H9 (cell line): ENCODE measurements at regions not wholly inside any gene's neighbourhood (a gene's known extent, or its start where the extent isn't known, plus 50 kb on each side); places are given as distances from the start of the nearest gene placed in this dataset.

Source experiments
- DNase-seq: peaks from one replicate; pipeline ENCODE4 v3.0.0-alpha.2; 2017
- H2AFZ ChIP-seq: one replicate; pipeline ENCODE4 v1.6.1; 2013; ENCODE audit warnings: mild to moderate bottlenecking, low read length, control low read depth, moderate library complexity
- H2AK5ac ChIP-seq: 2 replicates; pipeline ENCODE4 v1.6.1; 2013; ENCODE audit warnings: low read length, control low read depth, mixed read lengths; ENCODE audit not compliant: insufficient read length
- H2BK120ac ChIP-seq: one replicate; pipeline ENCODE4 v1.6.1; 2013; ENCODE audit warnings: low read depth, mild to moderate bottlenecking, low read length, control low read depth, inconsistent platforms; ENCODE audit not compliant: poor library complexity, severe bottlenecking
- H2BK12ac ChIP-seq: 2 replicates; pipeline ENCODE4 v1.6.1; 2013; ENCODE audit warnings: low read length, control low read depth, mixed read lengths, low read depth; ENCODE audit not compliant: insufficient read length
- H2BK15ac ChIP-seq: 2 replicates; pipeline ENCODE4 v1.6.1; 2013; ENCODE audit warnings: low read depth, low read length, control low read depth
- H2BK20ac ChIP-seq: one replicate; pipeline ENCODE4 v1.6.1; 2013; ENCODE audit warnings: low read depth, mild to moderate bottlenecking, low read length, control low read depth, inconsistent platforms; ENCODE audit not compliant: poor library complexity, severe bottlenecking
- H2BK5ac ChIP-seq: 2 replicates; pipeline ENCODE4 v1.6.1; 2013; ENCODE audit warnings: low read length, control low read depth, mixed read lengths; ENCODE audit not compliant: insufficient read length
- H3K14ac ChIP-seq: 2 replicates; pipeline ENCODE4 v1.6.1; 2013; ENCODE audit warnings: low read length, control low read depth; ENCODE audit not compliant: insufficient read depth
- H3K18ac ChIP-seq: 2 replicates; pipeline ENCODE4 v1.6.1; 2013; ENCODE audit warnings: low read depth, mild to moderate bottlenecking, mixed read lengths, low read length, control low read depth; ENCODE audit not compliant: insufficient read length
- H3K23ac ChIP-seq: 2 replicates; pipeline ENCODE4 v1.6.1; 2013; ENCODE audit warnings: low read length, control low read depth, mixed read lengths, low read depth; ENCODE audit not compliant: insufficient read length
- H3K23me2 ChIP-seq: 2 replicates; pipeline ENCODE4 v1.6.1; 2013; ENCODE audit warnings: low read depth, mild to moderate bottlenecking, mixed read lengths, low read length, control low read depth; ENCODE audit not compliant: insufficient read length, poor library complexity, severe bottlenecking
- H3K27ac ChIP-seq: 2 replicates; pipeline ENCODE4 v1.5.1; 2013; ENCODE audit warnings: low read length, control low read depth, mixed read lengths, low read depth; ENCODE audit not compliant: insufficient read length
- H3K27me3 ChIP-seq: 2 replicates; pipeline ENCODE4 v1.6.1; 2013; ENCODE audit warnings: low read length, control low read depth, inconsistent platforms; ENCODE audit not compliant: insufficient read depth
- H3K4ac ChIP-seq: 2 replicates; pipeline ENCODE4 v1.6.1; 2013; ENCODE audit warnings: low read depth, mild to moderate bottlenecking, control low read depth, inconsistent platforms, low read length, moderate library complexity
- H3K4me1 ChIP-seq: 2 replicates; pipeline ENCODE4 v1.6.1; 2013; ENCODE audit warnings: low read length, control low read depth, inconsistent platforms; ENCODE audit not compliant: insufficient read depth
- H3K4me2 ChIP-seq: 2 replicates; pipeline ENCODE4 v1.6.1; 2013; ENCODE audit warnings: low read length, control low read depth, mixed read lengths; ENCODE audit not compliant: insufficient read length, insufficient read depth
- H3K56ac ChIP-seq: 2 replicates; pipeline ENCODE4 v1.6.1; 2013; ENCODE audit warnings: low read depth, mild to moderate bottlenecking, mixed read lengths, low read length, control low read depth; ENCODE audit not compliant: insufficient read length
- H3K79me1 ChIP-seq: 2 replicates; pipeline ENCODE4 v1.6.1; 2013; ENCODE audit warnings: low read depth, mild to moderate bottlenecking, moderate library complexity, low read length, control low read depth, inconsistent platforms; ENCODE audit not compliant: insufficient read depth, poor library complexity, severe bottlenecking
- H3K79me2 ChIP-seq: 2 replicates; pipeline ENCODE4 v1.6.1; 2013; ENCODE audit warnings: low read length, control low read depth, inconsistent platforms; ENCODE audit not compliant: insufficient read depth
- H3K9ac ChIP-seq: 2 replicates; pipeline ENCODE4 v1.6.1; 2013; ENCODE audit warnings: low read length, control low read depth, mixed read lengths; ENCODE audit not compliant: insufficient read length; ENCODE audit errors: extremely low read depth
- H3K9me3 ChIP-seq: one replicate; pipeline ENCODE4 v1.6.1; 2013; ENCODE audit warnings: low read depth, low read length, inconsistent platforms; ENCODE audit not compliant: control insufficient read depth
- H3T11ph ChIP-seq: one replicate; pipeline ENCODE4 v1.6.1; 2013; ENCODE audit warnings: mild to moderate bottlenecking, low read length, control low read depth, inconsistent platforms
- H4K20me1 ChIP-seq: one replicate; pipeline ENCODE4 v1.6.1; 2013; ENCODE audit not compliant: control insufficient read depth, insufficient read length, insufficient read depth
- H4K5ac ChIP-seq: 2 replicates; pipeline ENCODE4 v1.6.1; 2013; ENCODE audit warnings: low read depth, mild to moderate bottlenecking, mixed read lengths, low read length, control low read depth; ENCODE audit not compliant: insufficient read length
- H4K8ac ChIP-seq: replicated peaks from 2 replicates; pipeline ENCODE4 v1.6.1; 2013; ENCODE audit warnings: low read length, control low read depth, mixed read lengths, low read depth; ENCODE audit not compliant: insufficient read length
- H4K91ac ChIP-seq: 2 replicates; pipeline ENCODE4 v1.6.1; 2013; ENCODE audit warnings: low read depth, mild to moderate bottlenecking, moderate library complexity, mixed read lengths, low read length, control low read depth; ENCODE audit not compliant: insufficient read length
- H3K27ac Mint-ChIP-seq, 3 experiments: 2 replicates in 2 of 3; 3 replicates in 1 of 3; pipeline ENCODE4 v1.8.0; 2020 to 2021; ENCODE audit warnings: mixed read lengths in 3 of 3, mild to moderate bottlenecking in 1 of 3, moderate library complexity in 1 of 3
- H3K27me3 Mint-ChIP-seq: 2 replicates; pipeline ENCODE4 v1.8.0; 2021; ENCODE audit warnings: low read depth, mild to moderate bottlenecking, moderate library complexity, mixed read lengths
- H3K36me3 Mint-ChIP-seq, 3 experiments: 2 replicates in 2 of 3; 3 replicates in 1 of 3; pipeline ENCODE4 v1.8.0; 2020 to 2021; ENCODE audit warnings: low read depth in 3 of 3, mixed read lengths in 3 of 3; ENCODE audit not compliant: insufficient read depth in 1 of 3
- H3K4me1 Mint-ChIP-seq, 2 experiments: 2 replicates each; pipeline ENCODE4 v1.8.0; 2020; ENCODE audit warnings: mixed read lengths in 2 of 2
- H3K4me3 Mint-ChIP-seq, 2 experiments: 2 replicates in 1 of 2; 3 replicates in 1 of 2; pipeline ENCODE4 v1.8.0; 2020 to 2021; ENCODE audit warnings: mild to moderate bottlenecking in 2 of 2, mixed read lengths in 2 of 2, moderate library complexity in 1 of 2
- H3K9me3 Mint-ChIP-seq, 2 experiments: 2 replicates in 1 of 2; 3 replicates in 1 of 2; pipeline ENCODE4 v1.8.0; 2020; ENCODE audit warnings: mild to moderate bottlenecking in 2 of 2, mixed read lengths in 2 of 2, moderate library complexity in 1 of 2
- CTCF ChIP-seq: fragments of 200-600 bp; sonication (generic); conservative IDR thresholded peaks from 3 replicates; pipeline ENCODE4 v1.8.0; 2021; ENCODE audit warnings: antibody characterized with exemption, mild to moderate bottlenecking
- WGBS: extraction: QIAGEN DNeasy Blood & Tissue Kit; methylation state at CpG from one replicate; pipeline ENCODE4 v1.1.7; 2013; ENCODE audit warnings: missing lambda C conversion rate, low lambda C conversion rate, mixed read lengths; ENCODE audit not compliant: insufficient read length; ENCODE audit errors: extremely low coverage; 5-methylcytosine and 5-hydroxymethylcytosine counted together

- H3K23me2 ChIP-seq: no peaks in the 10 kb centered on the region
- H3K79me2 ChIP-seq: no peaks in the 10 kb centered on the region
- H2BK5ac ChIP-seq: no peak overlapping the region
- H3K9me3 ChIP-seq: no peaks in the 10 kb centered on the region
- H2BK20ac ChIP-seq: no peak overlapping the region
- H3T11ph ChIP-seq: no peak overlapping the region
- Mint-ChIP-seq H3K27ac (no peak overlapping the region; a peak in 1 of 7 replicates), H3K9me3 (peaks cover 5 to 13% of the 10 kb centered on the region in 2 experiments), H3K27me3 (no peaks in the 10 kb centered on the region), H3K4me1 (peaks cover 11% of the 10 kb centered on the region in 2 experiments), H3K4me3 (no peak overlapping the region), H3K36me3 (peaks cover 0 to 4% (median 2%) of the 10 kb centered on the region in 3 experiments; a peak in 4 of 7 replicates)
- H4K20me1 ChIP-seq: no peaks in the 10 kb centered on the region
- no peak overlapping the region for H2BK120ac ChIP-seq
- H2AFZ ChIP-seq: no peak overlapping the region
- H3K9ac ChIP-seq: no peak overlapping the region
- H3K4me2 ChIP-seq: no peak overlapping the region
- no peak overlapping the region for H2BK15ac ChIP-seq
- no peak overlapping the region for H4K91ac ChIP-seq
- no peaks in the 10 kb centered on the region for H3K27me3 ChIP-seq
- H3K4me1 ChIP-seq: no peaks in the 10 kb centered on the region; the same call in 1 of the 2 replicates
- no peak for DNase-seq
- H2AK5ac ChIP-seq: no peak overlapping the region
- no peak overlapping the region for H4K5ac ChIP-seq
- H3K56ac ChIP-seq: no peak overlapping the region
- H4K8ac ChIP-seq: no peak overlapping the region
- TF ChIP-seq CTCF: no peak
- H3K23ac ChIP-seq: no peak overlapping the region
- H3K4ac ChIP-seq: no peak overlapping the region
- H3K18ac ChIP-seq: no peak overlapping the region
- H3K14ac ChIP-seq: no peak overlapping the region
- WGBS: no CpG with 5 or more reads among the region's 2 CpGs
- no peak overlapping the region for H2BK12ac ChIP-seq
- no peak overlapping the region for H3K27ac ChIP-seq
- no peaks in the 10 kb centered on the region for H3K79me1 ChIP-seq
Measured at GRCh38 chr10:129156406-129156805, 310.6 kb upstream of the MGMT start.
